GM18907 (cell line): ENCODE measurements at regions not wholly inside any gene's neighbourhood (a gene's known extent, or its start where the extent isn't known, plus 50 kb on each side); places are given as distances from the start of the nearest gene placed in this dataset.
"Not testable (repeated sequence)": the region's sequence is repeated elsewhere in the genome, so short reads cannot be mapped to it uniquely, and the experiment has no call there.

Experiments used
- ATAC-seq: cut with Tn5 transposase; IDR thresholded peaks from one replicate; pipeline ENCODE4 v1.9.1; 2021; ENCODE audit warnings: mild to moderate bottlenecking, moderate library complexity; ENCODE audit not compliant: unreplicated experiment

DNA sequence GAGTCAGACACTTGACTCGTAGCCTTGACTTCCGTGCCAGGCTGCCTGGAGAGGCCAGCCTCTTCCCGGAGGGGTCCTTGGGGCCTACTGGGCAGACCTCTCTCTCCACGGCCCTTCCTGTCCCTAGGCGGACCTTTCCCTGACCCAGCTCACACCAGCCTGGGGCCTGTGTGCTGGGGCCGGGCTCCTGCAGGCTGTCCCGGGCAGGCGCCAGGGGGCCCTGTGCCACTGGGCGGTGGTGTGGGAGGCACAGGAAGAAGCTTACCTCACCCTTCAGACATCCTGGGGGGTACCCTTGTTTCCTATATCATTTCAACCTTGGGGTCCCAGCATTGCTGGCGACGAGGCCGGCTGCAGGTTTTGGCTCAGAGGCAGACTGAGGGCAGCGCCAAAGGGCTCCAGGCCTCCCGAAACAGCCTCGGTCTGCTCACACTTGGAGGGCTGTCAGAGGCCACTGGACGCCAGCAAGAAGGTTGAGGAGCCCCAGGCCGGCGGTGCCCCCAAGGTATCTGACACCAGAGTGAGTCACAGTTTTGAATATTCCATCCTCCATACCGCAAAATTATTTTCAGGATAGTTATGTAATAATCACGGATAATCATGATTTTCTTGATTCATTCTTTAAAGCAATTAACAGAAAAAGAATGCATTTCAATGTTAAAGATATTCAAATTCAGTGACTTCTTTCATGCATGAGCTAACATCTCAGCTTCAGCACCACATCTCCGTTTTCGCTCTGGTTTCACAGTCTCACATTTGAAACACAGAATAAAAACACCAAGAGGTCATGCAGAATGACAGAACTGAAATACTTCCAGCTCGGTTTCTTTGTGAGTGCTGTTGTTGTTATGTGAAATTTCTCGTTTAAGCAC lies 3967.6 kb upstream of the TPTE start:
- peak; percentile 57 for ATAC-seq

DNA sequence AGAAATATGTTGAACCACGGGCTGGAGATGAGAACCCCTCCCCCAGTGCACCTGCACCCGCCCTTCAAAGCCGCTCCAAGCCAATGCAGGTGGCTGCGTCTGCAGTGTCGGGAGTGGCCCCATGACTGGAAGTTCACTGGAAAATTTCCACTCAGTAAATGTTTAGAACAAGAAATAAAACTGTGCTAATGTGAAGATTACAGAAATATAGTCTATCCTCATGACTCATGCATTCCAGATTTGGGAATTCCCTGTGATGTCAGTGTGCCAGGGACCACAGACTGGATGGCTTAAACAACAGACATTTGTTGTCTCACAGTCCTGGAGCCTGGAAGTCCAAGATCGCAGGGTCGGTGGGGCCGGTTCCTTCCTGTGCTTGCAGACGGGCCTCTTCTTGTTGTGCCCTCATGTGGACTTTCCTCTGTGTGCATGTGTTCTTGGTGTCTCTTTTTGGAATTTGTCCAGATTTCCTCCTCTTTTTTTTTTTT lies 3967.0 kb upstream of the TPTE start:
- not testable (repeated sequence) for ATAC-seq

DNA sequence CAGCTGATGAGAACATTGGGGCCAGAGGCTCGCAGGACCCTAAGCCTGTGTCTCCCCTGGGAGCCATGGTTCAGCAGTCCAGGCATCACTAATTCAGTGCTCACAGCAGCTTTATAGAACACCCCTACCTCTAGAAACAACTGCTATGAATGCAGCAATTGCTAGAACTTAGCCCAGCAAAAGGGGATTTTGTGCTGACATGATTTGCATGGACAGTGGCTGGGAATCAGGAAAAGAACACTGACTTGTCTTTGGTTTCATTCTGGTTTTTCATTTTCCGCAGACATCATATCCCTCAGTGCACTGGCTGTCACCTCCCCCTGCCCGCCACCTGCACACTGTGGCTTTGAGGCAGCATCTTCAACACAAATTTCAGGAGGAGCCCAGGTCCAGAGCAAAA lies 3964.9 kb upstream of the TPTE start:
- ATAC-seq = peak; percentile 64

DNA sequence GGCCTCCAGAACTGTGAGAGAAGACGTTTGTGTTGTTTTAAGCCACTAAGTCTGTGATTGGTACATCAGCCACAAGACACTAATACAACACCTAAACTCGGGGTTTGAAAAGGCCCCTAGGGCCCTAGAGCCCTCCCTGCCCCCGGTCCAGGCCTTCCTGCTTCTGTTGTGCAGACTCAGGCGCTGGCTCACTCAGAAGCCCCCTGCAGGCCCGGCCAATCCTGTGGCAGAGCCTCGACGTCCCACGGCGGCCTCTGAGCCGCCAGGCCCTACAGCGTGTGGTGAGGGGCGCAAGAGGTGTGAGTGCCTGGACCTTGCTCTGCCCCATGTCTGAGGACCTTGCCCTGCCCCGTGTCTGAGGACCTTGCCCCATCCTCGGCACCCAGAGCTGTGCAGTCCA lies 3964.0 kb upstream of the TPTE start:
- ATAC-seq = not testable (repeated sequence)

DNA sequence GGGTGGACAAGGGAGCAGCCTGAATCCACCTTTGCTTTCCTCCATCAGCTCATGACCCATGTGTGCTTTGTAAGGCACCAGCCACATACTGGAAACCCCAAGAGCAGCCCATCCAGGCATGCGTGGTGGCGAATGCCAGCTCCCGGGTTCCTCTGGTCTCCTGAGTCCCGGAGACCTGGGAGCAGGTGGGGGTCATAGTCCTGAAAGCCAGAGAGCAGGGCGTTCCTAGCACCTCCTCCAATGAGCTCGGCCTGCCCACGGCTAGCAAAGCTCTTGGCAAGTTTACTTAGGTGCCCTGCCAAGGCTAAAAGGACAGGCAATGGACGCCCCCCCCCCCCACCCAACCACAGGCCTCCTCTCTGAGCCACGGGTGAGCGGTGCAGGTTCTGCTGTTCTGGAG lies 3960.2 kb upstream of the TPTE start:
- ATAC-seq = not testable (repeated sequence)

DNA sequence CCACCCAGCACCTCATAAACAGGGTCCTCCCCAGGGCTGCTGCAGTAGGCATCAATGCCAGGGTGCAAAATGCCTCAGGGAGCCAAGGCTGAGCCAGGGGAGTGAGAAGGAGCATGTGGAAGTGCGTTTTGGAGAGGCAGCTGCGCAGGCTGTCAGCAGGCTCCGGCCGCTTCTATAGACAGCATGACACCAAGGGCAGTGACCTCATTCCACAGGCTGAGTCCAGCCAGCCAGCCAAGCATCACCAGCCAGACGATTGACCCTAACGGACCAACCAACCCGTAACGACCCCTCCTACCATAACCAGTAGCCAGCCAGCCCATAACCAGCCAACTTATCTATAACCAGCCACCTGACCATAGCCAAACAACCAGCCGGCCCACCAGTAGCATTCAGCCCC lies 3959.8 kb upstream of the TPTE start:
- ATAC-seq = not testable (repeated sequence)

DNA sequence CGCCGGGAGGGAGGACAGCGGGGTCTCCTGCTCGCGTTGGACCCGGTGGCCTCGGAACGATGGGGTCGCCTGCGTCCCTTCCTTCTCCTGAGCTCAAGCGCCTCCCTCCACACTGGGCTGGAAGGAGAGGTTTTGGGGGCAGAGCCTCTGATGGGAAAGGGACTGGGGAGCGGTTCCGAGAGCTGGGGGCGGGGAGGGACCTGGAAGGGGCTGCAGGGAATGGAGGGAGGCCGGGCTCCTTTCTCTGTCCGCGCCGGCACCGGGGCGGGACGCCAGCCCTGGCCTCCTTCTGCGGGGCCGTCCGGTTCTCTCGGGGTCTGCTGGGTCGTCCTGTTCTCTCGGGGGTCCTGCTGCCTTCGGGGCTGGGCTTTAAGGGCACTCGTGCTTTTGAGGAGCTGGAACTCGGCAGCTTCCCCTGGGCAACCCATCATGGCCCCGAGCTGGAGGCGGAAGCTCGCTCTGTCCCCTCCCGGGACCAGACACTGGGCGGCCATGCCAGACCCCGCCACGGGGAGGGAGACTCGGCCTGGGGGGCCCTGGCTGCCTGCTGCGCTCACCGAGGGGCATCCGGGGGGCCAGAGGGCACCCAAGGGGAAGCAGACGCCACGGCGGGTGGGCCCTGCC lies 3956.7 kb upstream of the TPTE start:
- ATAC-seq = not testable (repeated sequence)

DNA sequence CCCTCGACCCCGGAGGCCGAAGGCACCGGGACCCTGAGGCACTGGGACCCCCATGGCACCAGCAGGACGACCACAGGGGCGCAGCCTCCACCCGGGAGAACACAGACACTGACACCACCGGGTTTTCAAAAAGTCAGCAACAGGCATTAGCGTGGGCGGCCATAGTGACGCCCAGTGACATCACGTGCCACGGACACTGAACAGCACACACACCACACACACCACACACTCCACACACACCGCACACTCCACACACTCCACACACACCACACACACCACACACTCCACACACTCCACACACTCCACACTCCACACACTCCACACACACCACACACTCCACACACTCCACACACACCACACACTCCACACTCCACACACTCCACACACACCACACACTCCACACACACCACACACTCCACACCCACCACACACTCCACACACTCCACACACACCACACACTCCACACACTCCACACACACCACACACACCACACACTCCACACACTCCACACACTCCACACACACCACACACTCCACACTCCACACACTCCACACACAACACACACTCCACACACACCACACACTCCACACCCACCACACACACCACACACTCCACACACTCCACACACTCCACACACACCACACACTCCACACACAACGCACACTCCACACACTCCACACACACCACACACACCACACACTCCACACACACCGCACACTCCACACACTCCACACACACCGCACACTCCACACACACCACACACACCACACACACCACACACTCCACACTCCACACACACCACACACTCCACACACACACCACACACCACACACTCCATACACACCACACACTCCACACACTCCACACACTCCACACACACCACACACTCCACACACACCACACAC lies 3955.9 kb upstream of the TPTE start:
- ATAC-seq = not testable (repeated sequence)

DNA sequence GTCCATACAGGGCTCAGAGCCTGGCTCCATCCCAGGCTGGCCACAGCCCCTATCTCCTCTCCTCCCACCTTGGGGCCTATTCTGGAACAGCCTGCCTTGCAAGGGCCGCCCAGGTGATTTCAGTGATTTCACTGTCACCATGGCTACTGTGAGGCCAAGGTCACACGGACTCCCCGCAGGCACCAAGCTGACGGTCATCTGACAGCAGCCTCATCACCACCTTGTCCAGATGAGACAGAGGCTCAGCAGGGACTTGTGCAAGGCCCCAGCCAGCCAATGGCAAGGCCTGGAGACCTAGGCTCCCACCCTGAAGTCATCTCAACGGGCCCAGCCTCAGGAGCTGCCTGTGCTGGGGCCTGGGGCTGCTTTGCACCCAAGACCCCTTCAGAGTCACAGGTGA lies 3953.8 kb upstream of the TPTE start:
- ATAC-seq = not testable (repeated sequence)

DNA sequence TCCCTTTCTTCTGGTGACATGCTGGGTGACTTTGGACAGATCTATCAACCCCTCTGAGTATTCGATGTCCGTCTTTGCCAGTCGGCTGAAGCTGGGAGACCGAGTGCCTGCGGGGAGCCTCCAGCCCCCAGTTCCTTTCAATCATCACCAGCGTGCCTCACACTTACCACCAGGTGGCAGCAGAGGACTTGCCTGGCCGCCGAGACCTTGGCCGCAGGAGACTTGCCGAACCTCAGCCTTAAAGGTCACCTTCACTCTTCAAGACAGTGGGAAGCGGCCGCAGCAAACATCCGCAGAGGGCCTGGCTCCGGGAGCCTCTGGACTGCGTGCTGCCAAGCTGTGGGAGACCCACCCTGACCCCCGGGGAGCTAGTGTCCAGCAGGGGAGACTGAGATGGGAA lies 3952.2 kb upstream of the TPTE start:
- ATAC-seq = peak; percentile 59

DNA sequence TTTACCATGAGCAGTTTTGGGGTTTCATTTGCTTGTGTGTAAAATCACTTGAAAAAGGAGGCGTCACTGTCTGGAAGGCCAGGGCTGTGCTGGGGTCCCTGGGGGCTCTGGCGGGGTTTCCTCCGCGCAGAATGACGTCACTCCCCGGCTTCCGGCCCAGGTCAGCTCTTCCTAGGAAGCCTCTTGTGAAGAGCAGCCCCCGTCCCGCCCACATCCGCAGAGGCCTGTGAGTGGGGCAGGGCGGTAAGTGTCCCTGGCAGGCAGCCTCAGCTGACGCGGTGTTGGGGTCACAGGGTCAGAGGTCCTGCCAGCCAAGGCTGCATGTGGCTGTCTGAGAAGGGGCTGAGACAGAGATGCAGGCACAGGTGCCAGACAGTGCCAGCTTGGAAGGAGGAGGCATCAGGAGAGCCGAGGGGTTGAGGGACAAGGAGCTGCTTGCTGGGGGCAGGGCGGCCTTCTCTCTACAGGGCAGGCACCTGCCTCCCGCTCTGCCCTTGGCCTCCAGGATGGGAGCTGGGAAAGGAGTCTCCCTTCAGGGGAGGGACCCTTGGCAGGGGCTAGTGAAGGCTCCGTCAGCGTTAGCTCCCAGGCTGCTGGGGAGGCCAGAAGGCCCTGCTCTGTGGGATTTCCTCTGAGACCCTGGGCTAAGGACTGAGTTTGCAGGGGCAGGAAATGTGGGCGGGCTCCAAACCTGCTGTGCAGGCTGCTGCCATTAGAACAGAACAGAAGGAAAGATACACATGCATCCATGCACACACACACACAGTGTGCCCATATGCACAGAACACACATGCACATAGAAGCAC lies 3951.6 kb upstream of the TPTE start:
- ATAC-seq = peak; percentile 74

DNA sequence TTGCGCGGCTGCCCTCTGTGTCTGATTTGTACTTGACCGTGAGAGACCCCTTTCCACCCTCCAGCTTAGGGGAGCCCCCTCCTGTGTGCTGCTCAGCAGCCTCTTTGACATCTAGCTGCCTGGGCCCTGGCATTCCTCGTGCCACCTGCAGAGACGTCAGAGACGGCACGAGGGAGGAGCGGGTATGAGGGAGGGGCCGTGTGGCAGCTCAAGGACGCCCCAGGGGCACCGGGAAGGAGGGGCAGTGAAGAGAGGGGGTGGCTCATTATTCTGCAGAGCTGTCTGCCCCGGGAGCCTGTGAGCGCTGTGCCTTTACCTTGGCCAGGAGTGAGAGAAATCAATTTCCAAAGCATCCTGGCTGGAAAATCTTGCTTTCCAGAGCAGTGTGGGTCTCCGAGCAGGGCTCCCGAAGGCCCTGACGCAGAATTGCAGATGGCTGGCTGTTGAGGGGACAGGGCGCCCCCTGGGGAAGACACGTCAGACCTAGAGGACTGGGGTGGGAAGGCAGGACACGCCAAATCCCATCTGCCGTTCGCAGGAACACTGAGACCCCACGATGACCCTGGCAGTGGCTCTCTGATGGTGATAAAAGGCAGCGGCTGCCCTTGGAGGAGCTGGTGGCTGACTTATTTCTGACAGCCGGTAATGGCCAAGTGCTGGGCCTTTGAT lies 3950.5 kb upstream of the TPTE start:
- not testable (repeated sequence) for ATAC-seq

DNA sequence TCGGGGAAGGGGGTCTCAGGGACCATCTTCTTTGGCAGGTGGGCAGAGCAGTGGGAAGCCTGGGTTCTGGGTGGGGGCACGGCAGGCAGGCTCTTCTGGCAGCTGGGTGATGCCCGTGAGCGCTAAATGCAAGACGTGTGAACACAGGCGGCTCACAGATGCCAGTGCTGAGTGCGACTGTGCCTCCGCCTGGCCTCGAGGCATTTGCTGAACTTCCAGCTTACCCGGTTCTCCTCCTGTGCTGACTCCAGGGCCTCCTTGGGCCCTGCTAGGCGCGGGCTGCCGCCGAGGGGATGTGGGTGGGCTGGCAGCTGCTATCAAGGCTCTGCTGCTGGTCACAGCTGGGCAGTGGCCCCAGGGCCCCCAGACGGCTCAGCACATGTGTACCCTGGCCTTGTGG lies 3947.8 kb upstream of the TPTE start:
- not testable (repeated sequence) for ATAC-seq

DNA sequence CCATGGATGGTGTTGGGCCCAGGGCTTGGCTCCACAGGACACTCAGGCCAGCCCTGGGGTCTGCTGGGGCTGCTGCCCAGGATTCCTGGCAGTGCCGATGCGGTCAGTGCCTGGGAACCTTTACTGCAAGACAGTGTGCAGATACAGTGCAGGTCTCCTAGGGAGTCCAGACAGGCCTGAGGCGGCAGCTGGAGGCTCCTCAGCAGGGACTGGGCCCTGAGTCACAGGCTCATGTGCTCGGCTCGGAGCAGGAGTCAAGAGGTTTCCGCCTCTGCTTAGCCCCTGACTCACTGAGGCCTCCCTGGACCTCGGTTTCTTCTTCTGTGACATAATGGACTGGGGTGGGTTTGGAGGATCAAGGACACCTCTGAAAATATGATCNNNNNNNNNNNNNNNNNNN lies 3941.6 kb upstream of the TPTE start:
- not testable (repeated sequence) for ATAC-seq
